Neural crest cell (in vitro differentiated cells): ENCODE measurements at regions not wholly inside any gene's neighbourhood (a gene's known extent, or its start where the extent isn't known, plus 50 kb on each side); places are given as distances from the start of the nearest gene placed in this dataset.

Experiments used
- DNase-seq: peaks from one replicate; pipeline ENCODE4 v3.0.0; 2021; ENCODE audit warnings: low read depth, mixed read lengths, low spot score
- H3K27ac Mint-ChIP-seq: one replicate; pipeline ENCODE4 v1.8.0; 2021; ENCODE audit warnings: mild to moderate bottlenecking, mixed read lengths; ENCODE audit not compliant: unreplicated experiment
- H3K27me3 Mint-ChIP-seq: 2 replicates; pipeline ENCODE4 v1.8.0; 2021; ENCODE audit warnings: low read depth, mild to moderate bottlenecking, mixed read lengths
- H3K36me3 Mint-ChIP-seq: 2 replicates; pipeline ENCODE4 v1.8.0; 2021; ENCODE audit warnings: low read depth, mild to moderate bottlenecking, mixed read lengths
- H3K4me1 Mint-ChIP-seq: 2 replicates; pipeline ENCODE4 v1.8.0; 2021; ENCODE audit warnings: mixed read lengths
- H3K4me3 Mint-ChIP-seq: one replicate; pipeline ENCODE4 v1.8.0; 2021; ENCODE audit warnings: mild to moderate bottlenecking, mixed read lengths
- H3K9me3 Mint-ChIP-seq: 2 replicates; pipeline ENCODE4 v1.8.0; 2021; ENCODE audit warnings: mixed read lengths
- CTCF ChIP-seq: fragments of 200-600 bp; sonication (generic); conservative IDR thresholded peaks from 2 replicates; pipeline ENCODE4 v1.5.0; 2021; ENCODE audit warnings: antibody characterized with exemption, mild to moderate bottlenecking

- Mint-ChIP-seq H3K9me3 (no peaks in the 10 kb centered on the region), H3K27ac (no peak overlapping the region), H3K4me1 (peaks cover 9% of the 10 kb centered on the region), H3K4me3 (no peak overlapping the region), H3K27me3 (no peaks in the 10 kb centered on the region), H3K36me3 (no peaks in the 10 kb centered on the region)
- no peak for DNase-seq
- no peak for TF ChIP-seq CTCF
Measured at GRCh38 chr14:26794731-26795130, 196.9 kb upstream of the NOVA1 start.

- Mint-ChIP-seq H3K4me1 (peaks cover 8% of the 10 kb centered on the region), H3K27ac (no peak overlapping the region), H3K27me3 (no peaks in the 10 kb centered on the region), H3K4me3 (no peak overlapping the region), H3K9me3 (peaks cover 12% of the 10 kb centered on the region), H3K36me3 (peaks cover 6% of the 10 kb centered on the region)
- DNase-seq = no peak
- TF ChIP-seq CTCF = no peak
Measured at GRCh38 chr14:26808407-26808806, 210.6 kb upstream of the NOVA1 start.

GRCh38 chr14:26810631-26811030 lies 212.8 kb upstream of the NOVA1 start:
- Mint-ChIP-seq H3K27ac (no peak overlapping the region), H3K4me1 (peaks cover 8% of the 10 kb centered on the region), H3K27me3 (no peaks in the 10 kb centered on the region), H3K9me3 (peaks cover 3% of the 10 kb centered on the region), H3K4me3 (no peak overlapping the region), H3K36me3 (peaks cover 1% of the 10 kb centered on the region)
- no peak for TF ChIP-seq CTCF
- no peak for DNase-seq

GRCh38 chr14:26811756-26812305 lies 214.0 kb upstream of the NOVA1 start:
- no peak for TF ChIP-seq CTCF
- peaks cover 8% of the 10 kb centered on the region for H3K4me1 Mint-ChIP-seq
- DNase-seq = no peak
- H3K36me3 Mint-ChIP-seq = no peaks in the 10 kb centered on the region
- H3K27me3 Mint-ChIP-seq = no peaks in the 10 kb centered on the region
- H3K27ac Mint-ChIP-seq = no peak overlapping the region
- H3K9me3 Mint-ChIP-seq = peaks cover 3% of the 10 kb centered on the region
- H3K4me3 Mint-ChIP-seq = no peak overlapping the region

GRCh38 chr14:26820138-26820537 lies 222.3 kb upstream of the NOVA1 start:
- no peak overlapping the region for H3K4me3 Mint-ChIP-seq

More at GRCh38 chr14:26820138-26820537, 222.3 kb upstream of the NOVA1 start:
- Mint-ChIP-seq H3K4me1 (peaks cover 5% of the 10 kb centered on the region), H3K9me3 (no peaks in the 10 kb centered on the region), H3K27ac (no peak overlapping the region), H3K27me3 (no peaks in the 10 kb centered on the region), H3K36me3 (no peaks in the 10 kb centered on the region)
- no peak for DNase-seq
- no peak for TF ChIP-seq CTCF
